CD14-positive monocyte (primary cell): ENCODE measurements at regions not wholly inside any gene's neighbourhood (a gene's known extent, or its start where the extent isn't known, plus 50 kb on each side); places are given as distances from the start of the nearest gene placed in this dataset.

Experiments
- DNase-seq, 3 donors: peaks; one replicate each; pipeline ENCODE4 v3.0.0-alpha.2; 2011 to 2022
- H2AFZ ChIP-seq: 2 replicates; pipeline ENCODE4 v1.6.0; 2012; ENCODE audit warnings: mild to moderate bottlenecking, low read depth, low read length, inconsistent platforms; ENCODE audit not compliant: insufficient read depth, poor library complexity, severe bottlenecking
- H3K27ac ChIP-seq, 2 donors: 1 replicate in 1 of 2; 2 replicates in 1 of 2; pipeline ENCODE4 v1.5.1; 2012 to 2013; ENCODE audit warnings: low read length in 2 of 2, control low read depth in 1 of 2, inconsistent platforms in 1 of 2, low read depth in 1 of 2, mild to moderate bottlenecking in 1 of 2
- H3K27me3 ChIP-seq, 2 donors: one replicate each; pipeline versions ENCODE4 v1.6.0 to v1.6.1; 2011 to 2013; ENCODE audit warnings: low read length in 2 of 2; ENCODE audit not compliant: control insufficient read depth in 2 of 2, insufficient read depth in 2 of 2
- H3K36me3 ChIP-seq, 2 donors: replicated peaks in 1 of 2; 1 replicate in 1 of 2; 2 replicates in 1 of 2; pipeline versions ENCODE4 v1.5.1 to v1.6.1; 2012 to 2013; ENCODE audit warnings: low read length in 2 of 2, control low read depth in 1 of 2, inconsistent platforms in 1 of 2, mild to moderate bottlenecking in 1 of 2; ENCODE audit not compliant: insufficient read depth in 2 of 2, control insufficient read depth in 1 of 2
- H3K4me1 ChIP-seq, 2 donors: 1 replicate in 1 of 2; 2 replicates in 1 of 2; pipeline versions ENCODE4 v1.5.1 to v1.6.1; 2012 to 2013; ENCODE audit warnings: low read length in 2 of 2, control low read depth in 1 of 2, inconsistent platforms in 1 of 2, mild to moderate bottlenecking in 1 of 2, moderate library complexity in 1 of 2; ENCODE audit not compliant: insufficient read depth in 2 of 2, control insufficient read depth in 1 of 2
- H3K4me2 ChIP-seq: replicated peaks from 2 replicates; pipeline ENCODE3; 2012; ENCODE audit warnings: low read length, moderate library complexity, mild to moderate bottlenecking; ENCODE audit not compliant: poor library complexity, severe bottlenecking; ENCODE audit errors: extremely low read depth
- H3K4me3 ChIP-seq, 3 experiments: fragments of 200-600 bp in 1 of 3; sonication (generic) in 1 of 3; replicated peaks in 1 of 3; 1 replicate in 2 of 3; 2 replicates in 1 of 3; pipeline ENCODE4 v1.5.1; 2011 to 2013; ENCODE audit warnings: low read length in 3 of 3, mild to moderate bottlenecking in 3 of 3, control low read depth in 2 of 3, low read depth in 2 of 3, inconsistent platforms in 1 of 3, moderate library complexity in 1 of 3
- H3K79me2 ChIP-seq: 2 replicates; pipeline ENCODE4 v1.6.0; 2012; ENCODE audit warnings: mild to moderate bottlenecking, control low read depth, inconsistent platforms, low read length, moderate library complexity; ENCODE audit not compliant: insufficient read depth
- H3K9ac ChIP-seq: 2 replicates; pipeline ENCODE4 v1.6.0; 2017; ENCODE audit warnings: low read length, mild to moderate bottlenecking; ENCODE audit not compliant: insufficient read depth, poor library complexity, severe bottlenecking
- H3K9me3 ChIP-seq, 2 donors: replicated peaks in 1 of 2; 1 replicate in 1 of 2; 2 replicates in 1 of 2; pipeline versions ENCODE4 v1.5.1 to v1.6.1; 2012 to 2013; ENCODE audit warnings: low read length in 2 of 2, control low read depth in 1 of 2; ENCODE audit not compliant: control insufficient read depth in 1 of 2, insufficient read depth in 1 of 2
- H4K20me1 ChIP-seq: 2 replicates; pipeline ENCODE4 v1.6.0; 2012; ENCODE audit warnings: mild to moderate bottlenecking, low read length, control low read depth, moderate library complexity; ENCODE audit not compliant: insufficient read depth
- H3K27ac Mint-ChIP-seq, 7 donors: one replicate each; pipeline ENCODE4 v1.8.0; 2020; ENCODE audit warnings: mild to moderate bottlenecking in 7 of 7, mixed read lengths in 7 of 7, moderate library complexity in 6 of 7, inconsistent platforms in 2 of 7
- H3K27me3 Mint-ChIP-seq, 3 donors: one replicate each; pipeline ENCODE4 v1.8.0; 2021 to 2022; ENCODE audit warnings: low read depth in 3 of 3, mild to moderate bottlenecking in 3 of 3, mixed read lengths in 3 of 3, moderate library complexity in 3 of 3, inconsistent platforms in 1 of 3
- H3K36me3 Mint-ChIP-seq, 2 donors: one replicate each; pipeline ENCODE4 v1.8.0; 2020; ENCODE audit warnings: mixed read lengths in 2 of 2, inconsistent platforms in 1 of 2, mild to moderate bottlenecking in 1 of 2
- H3K4me1 Mint-ChIP-seq: one replicate; pipeline ENCODE4 v1.8.0; 2020; ENCODE audit warnings: mild to moderate bottlenecking, mixed read lengths
- H3K4me3 Mint-ChIP-seq, 2 donors: one replicate each; pipeline ENCODE4 v1.8.0; 2020; ENCODE audit warnings: mild to moderate bottlenecking in 2 of 2, mixed read lengths in 2 of 2, moderate library complexity in 1 of 2
- H3K9me3 Mint-ChIP-seq, 7 donors: one replicate each; pipeline ENCODE4 v1.8.0; 2020 to 2022; ENCODE audit warnings: mixed read lengths in 7 of 7, mild to moderate bottlenecking in 6 of 7, moderate library complexity in 6 of 7, inconsistent platforms in 2 of 7
- CTCF ChIP-seq: fragments of 200-600 bp; IDR thresholded peaks from one replicate; pipeline ENCODE4 v1.8.0; 2022; ENCODE audit warnings: antibody characterized with exemption, mild to moderate bottlenecking
- WGBS: methylation state at CpG from one replicate; pipeline ENCODE4 v1.1.5; 2013; ENCODE audit warnings: missing lambda C conversion rate; ENCODE audit not compliant: insufficient coverage; 5-methylcytosine and 5-hydroxymethylcytosine counted together
- intact Hi-C, 2 donors: fragments of 100-400 bp; cut with micrococcal nuclease; formaldehyde crosslinking; loops; one replicate each; pipeline versions ENCODE4 v1.15.0 to v1.15.1; 2023

- Histone ChIP-seq H4K20me1 (no peaks in the 10 kb centered on the region), H3K9me3 (no peaks in the 10 kb centered on the region), H3K79me2 (no peaks in the 10 kb centered on the region), H3K4me2 (no peak overlapping the region), H3K4me3 (no peak overlapping the region), H3K4me1 (peaks cover 29 to 39% of the 10 kb centered on the region in 2 donors), H3K27me3 (no peaks in the 10 kb centered on the region), H2AFZ (no peak overlapping the region), H3K9ac (no peak overlapping the region), H3K36me3 (no peaks in the 10 kb centered on the region), H3K27ac (no peak overlapping the region)
- WGBS, result no CpG with 5 or more reads among the region's 2 CpGs
- Mint-ChIP-seq H3K4me3 (no peak overlapping the region), H3K27me3 (peaks cover 0 to 4% (median 0%) of the 10 kb centered on the region in 3 donors), H3K27ac (no peak overlapping the region), H3K9me3 (peaks cover 0 to 9% (median 2%) of the 10 kb centered on the region in 7 donors), H3K36me3 (no peaks in the 10 kb centered on the region), H3K4me1 (peaks cover 28% of the 10 kb centered on the region)
- intact Hi-C loops, result loop anchor here (5.0 kb wide), 2 partner anchors 38 to 42 kb away; no protein-coding TSS in a partner anchor
- no peak for DNase-seq
- TF ChIP-seq CTCF, result no peak
Measured at GRCh38 chr10:62650411-62650810, 154.1 kb upstream of the ADO start.

GRCh38 chr10:62651341-62651740 is 153.2 kb upstream of the ADO start:
- peaks cover 28% of the 10 kb centered on the region for H3K4me1 Mint-ChIP-seq
- intact Hi-C loops, result loop anchor here (5.0 kb wide), 2 partner anchors 39 to 41 kb away; no protein-coding TSS in a partner anchor

More at GRCh38 chr10:62651341-62651740, 153.2 kb upstream of the ADO start:
- no peak overlapping the region for H3K4me3 ChIP-seq
- no peaks in the 10 kb centered on the region for H3K9me3 ChIP-seq
- no peaks in the 10 kb centered on the region for H4K20me1 ChIP-seq
- Mint-ChIP-seq H3K27me3 (peaks cover 0 to 4% (median 0%) of the 10 kb centered on the region in 3 donors), H3K27ac (no peak overlapping the region), H3K4me3 (no peak overlapping the region), H3K9me3 (peaks cover 0 to 9% (median 2%) of the 10 kb centered on the region in 7 donors), H3K36me3 (no peaks in the 10 kb centered on the region)
- DNase-seq, result no peak
- H3K4me1 ChIP-seq, result peaks cover 29 to 39% of the 10 kb centered on the region in 2 donors
- H2AFZ ChIP-seq, result no peak overlapping the region
- H3K36me3 ChIP-seq, result no peaks in the 10 kb centered on the region
- no peak overlapping the region for H3K9ac ChIP-seq
- no CpG with 5 or more reads among the region's 2 CpGs for WGBS
- no peaks in the 10 kb centered on the region for H3K27me3 ChIP-seq
- TF ChIP-seq CTCF, result no peak
- no peaks in the 10 kb centered on the region for H3K79me2 ChIP-seq
- no peak overlapping the region for H3K27ac ChIP-seq
- H3K4me2 ChIP-seq, result no peak overlapping the region
